Mammary epithelial cell (primary cell): ENCODE measurements at regions not wholly inside any gene's neighbourhood (a gene's known extent, or its start where the extent isn't known, plus 50 kb on each side); places are given as distances from the start of the nearest gene placed in this dataset.

Experiments
- CTCF ChIP-seq, 2 donors: IDR thresholded peaks in 1 of 2; conservative IDR thresholded peaks in 1 of 2; 2 replicates each; pipeline ENCODE4 v1.5.1; 2011 to 2012; ENCODE audit warnings: inconsistent platforms in 2 of 2, low read length in 2 of 2, mild to moderate bottlenecking in 2 of 2, control low read depth in 1 of 2, low read depth in 1 of 2; ENCODE audit not compliant: insufficient read depth in 1 of 2; ENCODE audit errors: extremely low read depth in 1 of 2
- EZH2 ChIP-seq: IDR thresholded peaks from 2 replicates; pipeline ENCODE4 v1.6.1; 2012; ENCODE audit warnings: low read length, inconsistent platforms, borderline replicate concordance

DNA sequence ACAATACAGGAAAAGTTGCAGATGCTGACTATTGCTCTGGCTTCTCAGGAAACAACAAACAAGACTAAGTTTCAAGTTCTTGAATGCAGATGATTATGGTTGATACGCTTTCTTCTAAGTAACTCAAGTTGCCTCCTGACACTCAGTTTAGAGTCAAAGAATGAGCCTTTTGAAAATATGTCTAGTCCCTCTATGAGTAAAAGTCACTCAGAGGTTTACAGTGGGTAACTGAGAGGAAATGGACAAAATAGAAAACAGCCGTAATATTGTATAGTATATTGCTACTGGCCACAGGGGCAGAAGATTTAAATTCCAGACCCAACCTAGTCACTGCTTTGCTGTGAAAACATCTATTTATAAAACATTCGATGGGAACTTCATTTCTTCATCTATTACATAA is 280.0 kb upstream of the ID4 start:
- TF ChIP-seq CTCF (conservative IDR thresholded peaks at IDR 0.05 in 1 of 2, IDR thresholded peaks at IDR 0.05 in 1 of 2; ENCODE audit: extremely low read depth in 1 of 2, insufficient read depth in 1 of 2, low read depth in 1 of 2, low read length in 2 of 2) (no peak), EZH2 (no peak)
